Left lung (tissue), 4 donors: ENCODE measurements at regions not wholly inside any gene's neighbourhood (a gene's known extent, or its start where the extent isn't known, plus 50 kb on each side); places are given as distances from the start of the nearest gene placed in this dataset.
A peak's percentile ranks its signal among the peaks of the same experiment; 100 is the strongest.
"Not testable (repeated sequence)": the region's sequence is repeated elsewhere in the genome, so short reads cannot be mapped to it uniquely, and the experiment has no call there.

Experiments used
- ATAC-seq: fragments of 200-7000 bp; cut with Tn5 transposase; one replicate; pipeline ENCODE4 v1.9.1; 2020; ENCODE audit warnings: moderate library complexity
- DNase-seq, 4 donors: peaks; one replicate each; pipeline ENCODE4 v3.0.0-alpha.2; 2013 to 2020
- H3K27ac ChIP-seq, 2 donors: fragments of 200-600 bp; sonication (generic) in 1 of 2; one replicate each; pipeline versions ENCODE4 v1.5.0 to v1.8.0; 2020 to 2021
- H3K27me3 ChIP-seq, 2 donors: fragments of 200-600 bp; sonication (generic) in 1 of 2; one replicate each; pipeline versions ENCODE4 v1.5.0 to v1.8.0; 2020 to 2021
- H3K36me3 ChIP-seq, 2 donors: fragments of 200-600 bp; sonication (generic) in 1 of 2; one replicate each; pipeline versions ENCODE4 v1.5.0 to v1.8.0; 2020 to 2021
- H3K4me1 ChIP-seq, 2 donors: fragments of 200-600 bp; one replicate each; pipeline ENCODE4 v1.8.0; 2021
- H3K4me3 ChIP-seq, 2 donors: fragments of 200-600 bp; sonication (generic) in 1 of 2; one replicate each; pipeline versions ENCODE4 v1.5.0 to v1.8.0; 2020 to 2021; ENCODE audit warnings: mild to moderate bottlenecking in 1 of 2
- H3K9me3 ChIP-seq, 2 donors: fragments of 200-600 bp; sonication (generic) in 1 of 2; one replicate each; pipeline versions ENCODE4 v1.5.0 to v1.8.0; 2020 to 2021
- CTCF ChIP-seq, 2 donors: fragments of 200-600 bp; sonication (generic) in 1 of 2; IDR thresholded peaks; one replicate each; pipeline versions ENCODE4 v1.5.0 to v1.8.0; 2021; ENCODE audit warnings: antibody characterized with exemption in 2 of 2
- intact Hi-C, 2 donors: fragments of 100-400 bp; cut with DNase I; formaldehyde crosslinking; loops; one replicate each; pipeline versions ENCODE4 v1.11.2 to v1.14.2; 2022
- donor health status: DM: no; HTN: yes; CAD: no.
- donor health status: DM: no; HTN: no; CAD: no.

GRCh38 chr15:77934516-77934915 is 143.0 kb downstream of the TBC1D2B start:
- H3K36me3 ChIP-seq, ATAC-seq, H3K4me3 ChIP-seq, H3K27me3 ChIP-seq, H3K4me1 ChIP-seq, intact Hi-C loops, H3K27ac ChIP-seq, H3K9me3 ChIP-seq: not testable (repeated sequence)
- peak in 1 of 4 donors; percentile 82 for DNase-seq

DNA sequence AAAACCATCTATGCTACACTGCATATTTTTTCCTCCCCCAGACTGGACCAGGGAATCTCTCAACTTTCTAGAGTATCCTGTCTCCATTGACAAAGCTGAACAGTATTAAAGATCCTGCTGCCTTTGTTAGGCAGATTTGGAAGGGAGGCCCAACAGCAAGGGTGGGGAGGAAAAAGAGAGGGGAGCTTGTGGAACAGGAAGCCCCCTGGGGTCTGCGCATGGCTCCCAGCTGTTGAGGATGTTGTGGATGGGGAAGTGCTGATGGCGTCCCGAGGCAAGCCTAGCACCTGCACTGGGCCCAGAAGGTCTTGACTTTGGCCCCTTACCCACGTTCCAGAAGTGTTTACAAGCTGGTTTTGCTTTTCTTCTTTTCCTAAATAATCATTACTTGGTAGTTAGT is 146.6 kb downstream of the TBC1D2B start:
- H3K4me3 ChIP-seq, H3K4me1 ChIP-seq, H3K9me3 ChIP-seq, DNase-seq, ATAC-seq, H3K36me3 ChIP-seq, intact Hi-C loops, H3K27me3 ChIP-seq, H3K27ac ChIP-seq: not testable (repeated sequence)

GRCh38 chr15:77930490-77930889 is 147.0 kb downstream of the TBC1D2B start:
- H3K9me3 ChIP-seq, ATAC-seq, H3K4me1 ChIP-seq, H3K27me3 ChIP-seq, H3K27ac ChIP-seq, DNase-seq, intact Hi-C loops, H3K4me3 ChIP-seq, H3K36me3 ChIP-seq: not testable (repeated sequence)

DNA sequence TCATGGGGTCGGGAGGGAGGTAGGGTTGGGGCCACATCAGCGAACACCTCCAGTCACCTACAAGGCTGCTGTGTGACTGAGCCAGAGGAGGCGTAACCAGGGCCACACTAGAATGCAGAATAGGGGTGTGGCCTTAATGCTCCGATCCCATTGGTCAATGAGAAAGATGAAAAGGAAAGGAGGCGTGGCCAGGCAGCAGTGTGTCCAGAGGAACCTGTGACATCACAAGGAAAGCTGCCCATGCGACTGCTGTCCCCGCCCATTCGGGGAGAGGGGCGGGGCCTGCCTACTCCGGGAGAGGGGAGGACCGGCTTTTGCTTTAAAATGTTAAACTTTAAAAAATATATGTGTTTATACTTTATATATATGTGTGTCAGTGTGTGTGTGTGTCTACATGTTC is 150.7 kb downstream of the TBC1D2B start:
- H3K4me1 ChIP-seq, H3K27ac ChIP-seq, intact Hi-C loops, H3K36me3 ChIP-seq, H3K9me3 ChIP-seq, DNase-seq, H3K4me3 ChIP-seq, H3K27me3 ChIP-seq, ATAC-seq: not testable (repeated sequence)

- intact Hi-C loops, H3K4me3 ChIP-seq, DNase-seq, H3K27me3 ChIP-seq, H3K27ac ChIP-seq, H3K4me1 ChIP-seq, H3K36me3 ChIP-seq, ATAC-seq, H3K9me3 ChIP-seq: not testable (repeated sequence)
Observed at GRCh38 chr15:77926296-77926695, 151.2 kb downstream of the TBC1D2B start.

DNA sequence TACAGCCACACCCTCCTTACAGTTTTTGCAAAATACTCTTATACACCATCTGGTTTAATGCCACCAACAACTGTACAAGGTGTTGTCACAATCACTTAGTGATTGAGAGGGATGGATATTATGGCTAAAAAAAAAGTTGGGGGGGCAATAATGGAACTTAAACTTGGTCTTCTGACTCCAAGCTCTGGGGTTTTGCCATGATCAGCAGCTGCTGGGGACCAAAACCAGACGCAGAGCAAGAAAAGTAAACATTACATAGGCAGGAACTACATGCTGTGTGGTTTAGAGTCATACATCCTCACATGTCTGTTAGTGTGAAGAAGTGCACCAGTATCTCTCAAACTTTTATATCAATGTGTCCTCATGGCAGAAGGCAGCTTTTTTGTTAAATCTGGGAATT is 152.4 kb downstream of the TBC1D2B start:
- H3K4me1 ChIP-seq, H3K27ac ChIP-seq, H3K9me3 ChIP-seq, H3K4me3 ChIP-seq, H3K36me3 ChIP-seq, ATAC-seq, intact Hi-C loops, H3K27me3 ChIP-seq, DNase-seq: not testable (repeated sequence)

GRCh38 chr15:77921664-77922063 is 155.8 kb downstream of the TBC1D2B start:
- Histone ChIP-seq H3K36me3 (no peaks in the 10 kb centered on the region), H3K9me3 (no peaks in the 10 kb centered on the region), H3K27me3 (no peaks in the 10 kb centered on the region), H3K4me3 (no peak overlapping the region), H3K4me1 (no peaks in the 10 kb centered on the region), H3K27ac (no peak overlapping the region)
- intact Hi-C loops = no loop called here
- no peak for DNase-seq
- no peak for ATAC-seq
- no peak for TF ChIP-seq CTCF (IDR thresholded peaks at IDR 0.05)

- H3K4me1 ChIP-seq, H3K9me3 ChIP-seq, intact Hi-C loops, H3K4me3 ChIP-seq, H3K36me3 ChIP-seq, H3K27ac ChIP-seq, ATAC-seq, H3K27me3 ChIP-seq: not testable (repeated sequence)
- peak in 1 of 4 donors; percentile 21 for DNase-seq
Observed at GRCh38 chr15:77916966-77917635, 160.4 kb downstream of the TBC1D2B start.

- intact Hi-C loops = not testable (repeated sequence)
Observed at GRCh38 chr15:77915961-77916330, 161.6 kb downstream of the TBC1D2B start.

More at GRCh38 chr15:77915961-77916330, 161.6 kb downstream of the TBC1D2B start:
- not testable (repeated sequence) for H3K4me3 ChIP-seq, H3K4me1 ChIP-seq, H3K9me3 ChIP-seq, H3K36me3 ChIP-seq, ATAC-seq, H3K27ac ChIP-seq, H3K27me3 ChIP-seq
- peak in 1 of 4 donors; percentile 1 for DNase-seq
